Neuron (in vitro differentiated cells): ENCODE measurements at regions not wholly inside any gene's neighbourhood (a gene's known extent, or its start where the extent isn't known, plus 50 kb on each side); places are given as distances from the start of the nearest gene placed in this dataset.
"Not testable (repeated sequence)": the region's sequence is repeated elsewhere in the genome, so short reads cannot be mapped to it uniquely, and the experiment has no call there.

Source experiments
- H2AFZ ChIP-seq: one replicate; pipeline ENCODE4 v1.6.1; 2013; ENCODE audit warnings: low read depth, mild to moderate bottlenecking, inconsistent platforms, low read length, moderate library complexity
- H3K27me3 ChIP-seq: one replicate; pipeline ENCODE4 v1.6.1; 2013; ENCODE audit warnings: low read length; ENCODE audit not compliant: insufficient read depth
- H3K36me3 ChIP-seq: one replicate; pipeline ENCODE4 v1.6.1; 2013; ENCODE audit warnings: low read length; ENCODE audit not compliant: insufficient read depth
- H3K4me1 ChIP-seq: one replicate; pipeline ENCODE4 v1.6.1; 2013; ENCODE audit warnings: low read length; ENCODE audit not compliant: insufficient read depth
- H3K4me3 ChIP-seq: 2 replicates; pipeline ENCODE4 v1.5.1; 2013; ENCODE audit warnings: mild to moderate bottlenecking, low read length, moderate library complexity
- H3K9me3 ChIP-seq: one replicate; pipeline ENCODE4 v1.6.1; 2013; ENCODE audit warnings: low read length

DNA sequence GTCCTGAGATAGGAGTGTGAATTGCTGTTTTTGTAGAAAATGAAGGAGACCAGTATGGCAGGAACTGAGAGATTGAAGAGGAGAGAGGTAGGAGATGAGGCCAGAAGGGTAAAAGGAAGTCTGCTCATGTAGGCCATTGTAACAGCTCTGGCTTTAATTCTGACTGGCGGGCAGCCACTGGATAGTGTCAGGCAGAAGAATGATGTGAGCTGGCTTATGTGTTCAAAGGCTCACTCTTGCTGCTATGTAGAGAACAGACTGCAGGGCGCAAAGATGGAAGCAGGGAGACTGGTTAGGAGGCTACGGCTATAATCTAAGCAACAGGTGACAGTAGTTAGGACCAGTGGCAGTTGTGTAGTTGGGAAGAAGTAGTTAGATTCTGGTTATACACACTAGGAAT is 160.2 kb upstream of the FGF13 start:
- H2AFZ ChIP-seq, result no peak overlapping the region
- H3K36me3 ChIP-seq, result no peaks in the 10 kb centered on the region
- no peak overlapping the region for H3K4me3 ChIP-seq
- H3K4me1 ChIP-seq, result peaks cover 11% of the 10 kb centered on the region
- H3K9me3 ChIP-seq, result no peaks in the 10 kb centered on the region
- H3K27me3 ChIP-seq, result no peaks in the 10 kb centered on the region

DNA sequence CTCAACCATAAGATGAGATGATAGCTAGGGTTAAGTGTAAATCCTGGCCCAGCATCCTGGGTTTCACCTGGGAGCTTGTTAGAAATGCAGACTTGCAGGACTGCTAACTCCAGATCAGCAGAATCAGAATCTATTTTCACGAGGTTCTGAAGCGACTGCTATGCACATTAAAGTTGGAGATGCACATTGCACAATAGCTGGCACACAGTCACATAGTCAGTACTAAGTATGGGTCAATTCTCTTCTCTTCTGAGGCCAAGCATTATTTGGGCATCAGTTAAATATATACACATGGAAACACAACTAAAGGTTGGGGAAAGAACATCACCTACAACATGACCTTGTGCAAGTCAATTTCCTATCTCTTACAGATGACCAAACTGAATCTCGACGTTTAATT is 155.1 kb upstream of the FGF13 start:
- H3K9me3 ChIP-seq, result no peaks in the 10 kb centered on the region
- peaks cover 3% of the 10 kb centered on the region for H3K4me1 ChIP-seq
- no peaks in the 10 kb centered on the region for H3K36me3 ChIP-seq
- no peak overlapping the region for H2AFZ ChIP-seq
- no peak overlapping the region for H3K4me3 ChIP-seq
- H3K27me3 ChIP-seq, result no peaks in the 10 kb centered on the region

- no peaks in the 10 kb centered on the region for H3K27me3 ChIP-seq
- no peaks in the 10 kb centered on the region for H3K9me3 ChIP-seq
- H2AFZ ChIP-seq, result no peak overlapping the region
- no peaks in the 10 kb centered on the region for H3K36me3 ChIP-seq
- no peaks in the 10 kb centered on the region for H3K4me1 ChIP-seq
- no peak overlapping the region for H3K4me3 ChIP-seq
These were observed 153.7 kb upstream of the FGF13 start for GRCh38 chrX:138865093-138865649.

DNA sequence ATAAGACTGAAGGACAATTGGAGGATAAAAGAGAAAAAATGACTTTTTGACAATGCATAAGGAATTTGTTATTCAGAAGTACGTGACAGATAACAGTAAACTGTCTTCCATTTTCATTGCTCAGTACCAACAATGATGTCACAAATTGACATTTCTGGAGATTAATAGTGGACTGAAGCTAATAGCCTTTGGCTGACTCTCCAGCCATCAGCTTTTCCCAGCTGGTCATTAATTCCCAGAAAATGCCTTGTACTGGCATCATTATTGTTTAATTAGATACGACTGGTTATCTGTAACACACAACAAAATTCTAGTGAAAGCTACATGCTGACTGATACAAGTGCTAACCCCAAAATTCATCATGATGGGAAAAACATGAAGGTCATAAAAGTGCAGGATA is 147.9 kb upstream of the FGF13 start:
- H3K4me1 ChIP-seq, result peaks cover 3% of the 10 kb centered on the region
- H2AFZ ChIP-seq, result no peak overlapping the region
- H3K4me3 ChIP-seq, result no peak overlapping the region
- no peaks in the 10 kb centered on the region for H3K27me3 ChIP-seq
- no peaks in the 10 kb centered on the region for H3K36me3 ChIP-seq
- no peaks in the 10 kb centered on the region for H3K9me3 ChIP-seq

GRCh38 chrX:138858951-138859350 is 147.4 kb upstream of the FGF13 start:
- Histone ChIP-seq H3K4me3 (no peak overlapping the region), H3K4me1 (peaks cover 3% of the 10 kb centered on the region), H3K36me3 (no peaks in the 10 kb centered on the region), H3K9me3 (no peaks in the 10 kb centered on the region), H2AFZ (no peak overlapping the region), H3K27me3 (no peaks in the 10 kb centered on the region)

DNA sequence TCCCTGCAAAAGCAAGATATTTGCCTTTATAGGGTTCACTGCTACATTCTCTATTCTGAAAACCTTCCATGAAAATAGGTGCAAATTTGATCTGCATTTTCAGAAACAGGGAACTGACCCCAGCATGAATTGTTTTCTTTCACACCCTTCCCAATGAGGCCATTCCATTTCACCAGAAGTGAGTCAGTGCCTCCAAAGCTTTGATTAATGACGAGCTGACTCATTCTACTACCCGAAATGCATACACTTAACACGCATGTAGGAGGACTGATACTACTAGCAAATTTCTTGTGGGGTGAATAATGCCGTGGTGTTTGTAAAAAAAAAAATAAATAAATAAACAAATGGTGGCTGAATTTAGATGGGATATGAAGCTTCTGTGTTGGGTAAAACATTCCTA is 146.9 kb upstream of the FGF13 start:
- Histone ChIP-seq H3K4me1 (peaks cover 3% of the 10 kb centered on the region), H3K27me3 (no peaks in the 10 kb centered on the region), H3K9me3 (no peaks in the 10 kb centered on the region), H3K36me3 (no peaks in the 10 kb centered on the region), H2AFZ (no peak overlapping the region), H3K4me3 (no peak overlapping the region)

DNA sequence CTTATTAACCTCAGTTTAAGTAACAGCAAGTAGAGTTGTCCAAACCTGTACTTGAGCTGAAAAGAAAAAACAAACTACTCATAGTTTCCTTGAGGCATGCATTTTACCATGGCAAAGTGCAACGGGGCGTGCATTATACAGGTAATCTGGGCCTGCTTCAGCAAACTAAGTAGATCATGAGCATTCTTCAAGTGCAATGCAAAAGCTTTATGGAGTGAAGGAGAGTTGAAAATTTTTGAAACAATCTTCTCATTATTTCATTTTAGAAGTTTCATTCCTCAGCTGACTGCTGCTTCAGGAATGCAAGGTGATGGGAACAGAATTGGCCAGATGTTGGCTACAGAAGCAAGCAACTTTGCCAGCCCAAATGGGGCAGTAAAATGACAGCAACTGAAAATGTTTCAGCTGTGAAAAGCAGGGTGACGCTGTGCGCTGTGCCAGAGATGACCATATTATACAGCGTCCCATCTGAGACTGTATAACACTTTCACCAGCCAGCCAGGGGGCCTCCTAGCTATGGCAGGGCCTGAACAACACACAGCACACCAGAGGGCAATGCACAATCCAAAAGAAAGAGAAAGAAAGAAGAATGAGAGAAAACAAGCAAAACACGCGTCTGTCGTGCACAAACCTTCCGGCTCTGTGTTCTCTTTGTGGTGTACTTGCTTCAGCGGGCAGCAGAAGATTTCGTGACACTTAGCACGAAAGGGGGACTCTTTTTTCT is 145.5 kb upstream of the FGF13 start:
- Histone ChIP-seq H3K27me3 (no peaks in the 10 kb centered on the region), H3K4me1 (peaks cover 3% of the 10 kb centered on the region), H3K36me3 (no peaks in the 10 kb centered on the region), H2AFZ (no peak overlapping the region), H3K4me3 (no peak overlapping the region), H3K9me3 (no peaks in the 10 kb centered on the region)

DNA sequence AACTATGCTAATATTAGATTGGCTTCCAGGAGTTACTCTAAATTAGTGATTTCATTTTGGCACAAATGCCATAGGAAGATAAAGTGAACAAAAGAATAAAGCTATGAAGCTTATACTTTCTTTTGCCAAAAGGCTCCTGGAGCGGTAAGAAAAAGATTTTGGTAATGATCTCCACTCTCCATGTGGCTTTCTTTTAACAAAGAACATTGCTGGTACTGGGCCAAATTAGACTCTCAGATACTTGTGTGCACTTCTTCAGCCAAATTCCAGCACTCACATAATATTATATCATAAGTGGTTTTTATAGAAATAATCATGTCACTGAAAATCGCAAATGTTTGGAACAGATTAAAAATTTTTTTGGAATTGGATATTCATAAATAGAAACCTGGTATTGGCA is 142.4 kb upstream of the FGF13 start:
- Histone ChIP-seq H3K4me1 (peaks cover 3% of the 10 kb centered on the region), H3K9me3 (no peaks in the 10 kb centered on the region), H3K4me3 (no peak overlapping the region), H2AFZ (no peak overlapping the region), H3K27me3 (no peaks in the 10 kb centered on the region), H3K36me3 (no peaks in the 10 kb centered on the region)

- no peaks in the 10 kb centered on the region for H3K9me3 ChIP-seq
- H3K4me3 ChIP-seq, result no peak overlapping the region
- H3K36me3 ChIP-seq, result no peaks in the 10 kb centered on the region
- no peaks in the 10 kb centered on the region for H3K4me1 ChIP-seq
- no peak overlapping the region for H2AFZ ChIP-seq
- H3K27me3 ChIP-seq, result no peaks in the 10 kb centered on the region
These were observed 138.0 kb upstream of the FGF13 start for GRCh38 chrX:138849521-138849920.

DNA sequence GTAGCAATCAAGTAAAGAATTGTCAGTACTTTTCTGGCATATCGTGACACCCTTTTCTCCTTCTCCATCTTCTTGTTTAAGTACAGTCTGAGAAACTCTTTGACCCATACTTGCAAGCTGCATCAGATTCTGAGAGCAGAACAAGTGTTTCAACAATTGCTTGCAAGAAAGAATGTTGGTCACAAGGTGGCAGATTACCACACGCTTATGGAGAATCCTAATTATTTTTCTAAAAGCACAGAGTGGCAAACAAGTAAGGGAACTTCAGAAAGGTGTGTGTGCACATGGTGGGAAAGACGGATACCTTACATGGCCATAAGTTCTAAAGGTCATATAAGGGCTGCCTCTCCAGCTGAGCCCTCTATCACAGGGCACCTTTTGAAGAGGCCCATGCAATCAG is 136.4 kb upstream of the FGF13 start:
- no peaks in the 10 kb centered on the region for H3K9me3 ChIP-seq
- no peaks in the 10 kb centered on the region for H3K36me3 ChIP-seq
- H3K27me3 ChIP-seq, result no peaks in the 10 kb centered on the region
- no peak overlapping the region for H3K4me3 ChIP-seq
- no peak overlapping the region for H2AFZ ChIP-seq
- no peaks in the 10 kb centered on the region for H3K4me1 ChIP-seq

GRCh38 chrX:138845786-138846185 is 134.3 kb upstream of the FGF13 start:
- no peaks in the 10 kb centered on the region for H3K27me3 ChIP-seq
- H3K36me3 ChIP-seq, result no peaks in the 10 kb centered on the region
- H3K9me3 ChIP-seq, result no peaks in the 10 kb centered on the region
- no peak overlapping the region for H3K4me3 ChIP-seq
- no peaks in the 10 kb centered on the region for H3K4me1 ChIP-seq
- H2AFZ ChIP-seq, result no peak overlapping the region

- not testable (repeated sequence) for H3K36me3 ChIP-seq, H3K4me3 ChIP-seq, H3K27me3 ChIP-seq, H2AFZ ChIP-seq, H3K4me1 ChIP-seq, H3K9me3 ChIP-seq
These were observed 95.9 kb upstream of the FGF13 start for GRCh38 chrX:138807400-138807799.

DNA sequence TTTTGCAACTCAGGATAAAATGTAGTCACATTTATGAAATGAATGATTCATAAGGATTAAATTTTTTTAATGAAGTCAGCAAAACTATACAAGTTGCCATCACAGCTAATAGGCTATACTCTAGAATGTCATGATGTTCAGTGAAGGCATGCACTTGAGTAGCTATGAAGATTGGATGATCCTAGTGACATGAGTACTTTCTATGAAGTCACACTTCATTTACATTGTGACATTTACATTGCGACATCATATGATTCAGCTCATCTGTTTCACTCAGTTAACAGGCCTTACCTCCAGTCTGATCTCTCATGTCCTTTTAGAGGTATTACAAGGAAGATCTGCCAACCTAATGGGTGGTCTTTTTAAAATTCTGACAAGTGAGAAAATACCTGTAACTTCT is 82.7 kb upstream of the FGF13 start:
- H3K4me3 ChIP-seq, result no peak overlapping the region
- no peaks in the 10 kb centered on the region for H3K27me3 ChIP-seq
- H2AFZ ChIP-seq, result no peak overlapping the region
- H3K36me3 ChIP-seq, result no peaks in the 10 kb centered on the region
- no peaks in the 10 kb centered on the region for H3K9me3 ChIP-seq
- H3K4me1 ChIP-seq, result no peaks in the 10 kb centered on the region

DNA sequence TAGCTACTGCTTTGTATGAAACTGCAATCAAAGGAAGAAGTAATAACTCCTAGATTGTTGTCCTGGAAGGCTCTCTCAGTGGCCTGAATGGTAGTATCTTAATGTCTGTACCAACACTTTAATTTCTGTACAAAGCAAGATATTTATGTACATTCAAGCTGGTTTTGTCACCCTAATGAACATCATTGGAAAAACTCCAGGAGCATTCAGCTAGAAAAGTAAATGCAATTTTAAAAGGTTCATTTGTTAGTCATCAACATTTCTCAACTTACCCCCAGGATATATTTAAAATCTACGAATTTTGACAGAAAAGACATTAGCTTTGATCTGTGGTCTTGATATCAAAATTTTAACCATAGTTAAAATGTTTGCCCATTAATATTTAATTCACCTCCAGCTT is 80.0 kb upstream of the FGF13 start:
- Histone ChIP-seq H3K4me1 (no peaks in the 10 kb centered on the region), H2AFZ (no peak overlapping the region), H3K27me3 (no peaks in the 10 kb centered on the region), H3K36me3 (no peaks in the 10 kb centered on the region), H3K9me3 (no peaks in the 10 kb centered on the region), H3K4me3 (no peak overlapping the region)
